Osteocyte (in vitro differentiated cells): ENCODE measurements at regions not wholly inside any gene's neighbourhood (a gene's known extent, or its start where the extent isn't known, plus 50 kb on each side); places are given as distances from the start of the nearest gene placed in this dataset.

Source experiments
- DNase-seq: peaks from one replicate; pipeline ENCODE4 v3.0.0; 2021; ENCODE audit warnings: mixed read lengths; ENCODE audit not compliant: unreplicated experiment; ENCODE audit errors: extremely low spot score
- H3K27ac Mint-ChIP-seq: one replicate; pipeline ENCODE4 v1.8.0; 2021; ENCODE audit warnings: mild to moderate bottlenecking, mixed read lengths; ENCODE audit not compliant: unreplicated experiment
- H3K27me3 Mint-ChIP-seq: one replicate; pipeline ENCODE4 v1.8.0; 2021; ENCODE audit warnings: mixed read lengths; ENCODE audit not compliant: unreplicated experiment
- H3K36me3 Mint-ChIP-seq: one replicate; pipeline ENCODE4 v1.8.0; 2021; ENCODE audit warnings: mixed read lengths; ENCODE audit not compliant: unreplicated experiment
- H3K4me1 Mint-ChIP-seq: one replicate; pipeline ENCODE4 v1.8.0; 2021; ENCODE audit warnings: mixed read lengths; ENCODE audit not compliant: unreplicated experiment
- H3K4me3 Mint-ChIP-seq: one replicate; pipeline ENCODE4 v1.8.0; 2021; ENCODE audit warnings: mild to moderate bottlenecking, moderate library complexity, mixed read lengths; ENCODE audit not compliant: unreplicated experiment
- H3K9me3 Mint-ChIP-seq: one replicate; pipeline ENCODE4 v1.8.0; 2021; ENCODE audit warnings: mixed read lengths; ENCODE audit not compliant: unreplicated experiment
- CTCF ChIP-seq: fragments of 200-600 bp; sonication (generic); IDR thresholded peaks from 2 replicates; pipeline ENCODE4 v1.5.0; 2021; ENCODE audit warnings: antibody characterized with exemption, mild to moderate bottlenecking, moderate library complexity

GRCh38 chr5:159725475-159725874, 190.8 kb upstream of the ADRA1B start:
- H3K36me3 Mint-ChIP-seq: no peaks in the 10 kb centered on the region
- TF ChIP-seq CTCF: no peak
- no peak for DNase-seq
- H3K27ac Mint-ChIP-seq: no peak overlapping the region
- H3K27me3 Mint-ChIP-seq: peaks cover 71% of the 10 kb centered on the region
- no peaks in the 10 kb centered on the region for H3K9me3 Mint-ChIP-seq
- no peaks in the 10 kb centered on the region for H3K4me1 Mint-ChIP-seq
- H3K4me3 Mint-ChIP-seq: no peak overlapping the region

GRCh38 chr5:159727167-159727566, 189.1 kb upstream of the ADRA1B start:
- Mint-ChIP-seq H3K4me1 (no peaks in the 10 kb centered on the region), H3K36me3 (no peaks in the 10 kb centered on the region), H3K9me3 (no peaks in the 10 kb centered on the region), H3K4me3 (no peak overlapping the region), H3K27ac (no peak overlapping the region), H3K27me3 (peaks cover 76% of the 10 kb centered on the region)
- no peak for TF ChIP-seq CTCF
- no peak for DNase-seq

- Mint-ChIP-seq H3K36me3 (no peaks in the 10 kb centered on the region), H3K27ac (no peak overlapping the region), H3K4me1 (no peaks in the 10 kb centered on the region), H3K4me3 (no peak overlapping the region), H3K27me3 (peaks cover 62% of the 10 kb centered on the region), H3K9me3 (no peaks in the 10 kb centered on the region)
- DNase-seq: no peak
- no peak for TF ChIP-seq CTCF
Measured at GRCh38 chr5:159730285-159730684, 186.0 kb upstream of the ADRA1B start.

- Mint-ChIP-seq H3K4me1 (no peaks in the 10 kb centered on the region), H3K27me3 (peaks cover 63% of the 10 kb centered on the region), H3K4me3 (no peak overlapping the region), H3K27ac (no peak overlapping the region), H3K36me3 (no peaks in the 10 kb centered on the region), H3K9me3 (no peaks in the 10 kb centered on the region)
- no peak for DNase-seq
- TF ChIP-seq CTCF: no peak
Measured at GRCh38 chr5:159732220-159732619, 184.1 kb upstream of the ADRA1B start.

GRCh38 chr5:159734366-159734765, 181.9 kb upstream of the ADRA1B start:
- Mint-ChIP-seq H3K36me3 (no peaks in the 10 kb centered on the region), H3K4me3 (no peak overlapping the region), H3K9me3 (no peaks in the 10 kb centered on the region), H3K27ac (no peak overlapping the region), H3K27me3 (peaks cover 65% of the 10 kb centered on the region), H3K4me1 (no peaks in the 10 kb centered on the region)
- no peak for TF ChIP-seq CTCF
- no peak for DNase-seq
